Glutamatergic neuron (in vitro differentiated cells): ENCODE measurements at regions not wholly inside any gene's neighbourhood (a gene's known extent, or its start where the extent isn't known, plus 50 kb on each side); places are given as distances from the start of the nearest gene placed in this dataset.

ENCODE experiments used
- DNase-seq: peaks from one replicate; pipeline ENCODE4 v3.0.0; 2022
- H3K27ac Mint-ChIP-seq: one replicate; pipeline ENCODE4 v1.8.0; 2020; ENCODE audit warnings: mild to moderate bottlenecking, mixed read lengths, inconsistent platforms; ENCODE audit not compliant: unreplicated experiment
- H3K27me3 Mint-ChIP-seq: one replicate; pipeline ENCODE4 v1.8.0; 2020; ENCODE audit warnings: mild to moderate bottlenecking, moderate library complexity, mixed read lengths, inconsistent platforms; ENCODE audit not compliant: unreplicated experiment
- H3K36me3 Mint-ChIP-seq: one replicate; pipeline ENCODE4 v1.8.0; 2020; ENCODE audit warnings: mild to moderate bottlenecking, mixed read lengths, inconsistent platforms; ENCODE audit not compliant: unreplicated experiment
- H3K4me1 Mint-ChIP-seq: one replicate; pipeline ENCODE4 v1.8.0; 2020; ENCODE audit warnings: mild to moderate bottlenecking, low read depth, mixed read lengths, inconsistent platforms; ENCODE audit not compliant: unreplicated experiment
- H3K4me3 Mint-ChIP-seq: one replicate; pipeline ENCODE4 v1.8.0; 2020; ENCODE audit warnings: mild to moderate bottlenecking, mixed read lengths, inconsistent platforms; ENCODE audit not compliant: unreplicated experiment
- H3K9me3 Mint-ChIP-seq: one replicate; pipeline ENCODE4 v1.8.0; 2020; ENCODE audit warnings: mild to moderate bottlenecking, moderate library complexity, mixed read lengths, inconsistent platforms; ENCODE audit not compliant: unreplicated experiment
- CTCF ChIP-seq: fragments of 200-600 bp; sonication (generic); IDR thresholded peaks from one replicate; pipeline ENCODE4 v1.5.0; 2021; ENCODE audit not compliant: partially characterized antibody, unreplicated experiment

GRCh38 chr3:154666542-154666941, 236.6 kb upstream of the GPR149 start:
- Mint-ChIP-seq H3K36me3 (no peaks in the 10 kb centered on the region), H3K27ac (no peak overlapping the region), H3K9me3 (no peaks in the 10 kb centered on the region), H3K4me3 (no peak overlapping the region), H3K4me1 (peaks cover 7% of the 10 kb centered on the region), H3K27me3 (no peaks in the 10 kb centered on the region)
- TF ChIP-seq CTCF = no peak
- DNase-seq = no peak

GRCh38 chr3:154664714-154665113, 234.7 kb upstream of the GPR149 start:
- no peaks in the 10 kb centered on the region for H3K36me3 Mint-ChIP-seq
- no peak for DNase-seq
- H3K27me3 Mint-ChIP-seq = no peaks in the 10 kb centered on the region

GRCh38 chr3:154662851-154663250, 232.9 kb upstream of the GPR149 start:
- Mint-ChIP-seq H3K4me3 (no peak overlapping the region), H3K27ac (no peak overlapping the region), H3K9me3 (no peaks in the 10 kb centered on the region), H3K36me3 (no peaks in the 10 kb centered on the region), H3K4me1 (no peaks in the 10 kb centered on the region), H3K27me3 (no peaks in the 10 kb centered on the region)
- no peak for DNase-seq
- TF ChIP-seq CTCF = no peak

More at GRCh38 chr3:154664714-154665113, 234.7 kb upstream of the GPR149 start:
- no peaks in the 10 kb centered on the region for H3K9me3 Mint-ChIP-seq
- no peak overlapping the region for H3K27ac Mint-ChIP-seq
- H3K4me1 Mint-ChIP-seq = peaks cover 7% of the 10 kb centered on the region
- no peak overlapping the region for H3K4me3 Mint-ChIP-seq
- TF ChIP-seq CTCF = no peak

GRCh38 chr3:154660811-154661210, 230.8 kb upstream of the GPR149 start:
- Mint-ChIP-seq H3K4me3 (no peak overlapping the region), H3K4me1 (no peaks in the 10 kb centered on the region), H3K27me3 (no peaks in the 10 kb centered on the region), H3K9me3 (no peaks in the 10 kb centered on the region), H3K27ac (no peak overlapping the region), H3K36me3 (no peaks in the 10 kb centered on the region)
- TF ChIP-seq CTCF = no peak
- DNase-seq = no peak

- Mint-ChIP-seq H3K27ac (no peak overlapping the region), H3K36me3 (no peaks in the 10 kb centered on the region), H3K4me3 (no peak overlapping the region), H3K4me1 (no peaks in the 10 kb centered on the region), H3K9me3 (no peaks in the 10 kb centered on the region), H3K27me3 (no peaks in the 10 kb centered on the region)
- TF ChIP-seq CTCF = no peak
- no peak for DNase-seq
Measured at GRCh38 chr3:154658000-154658399, 228.0 kb upstream of the GPR149 start.
